ENCODE measurements at regions not wholly inside any gene's neighbourhood (a gene's known extent, or its start where the extent isn't known, plus 50 kb on each side); places are given as distances from the start of the nearest gene placed in this dataset.

DNA sequence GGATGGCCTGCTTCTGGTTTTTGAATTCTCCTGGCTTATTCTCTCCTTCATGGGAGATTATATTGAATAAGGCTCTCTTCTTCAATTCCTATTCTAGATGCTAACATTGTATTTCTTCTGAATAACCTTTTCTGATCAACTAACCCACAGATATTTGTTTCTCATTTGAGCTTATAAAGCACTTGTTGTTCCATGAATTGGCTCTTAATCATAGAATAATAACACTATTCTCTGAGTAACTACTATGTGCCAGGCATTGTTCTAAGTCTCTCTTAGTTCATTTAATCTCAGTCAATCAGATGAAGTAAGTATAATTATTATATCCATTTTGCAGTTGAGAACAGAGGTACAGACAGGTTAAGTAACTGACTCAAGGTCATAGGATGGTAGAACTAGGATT, 136.3 kb upstream of the MLIP start:
- DNase-seq, result no peak

DNA sequence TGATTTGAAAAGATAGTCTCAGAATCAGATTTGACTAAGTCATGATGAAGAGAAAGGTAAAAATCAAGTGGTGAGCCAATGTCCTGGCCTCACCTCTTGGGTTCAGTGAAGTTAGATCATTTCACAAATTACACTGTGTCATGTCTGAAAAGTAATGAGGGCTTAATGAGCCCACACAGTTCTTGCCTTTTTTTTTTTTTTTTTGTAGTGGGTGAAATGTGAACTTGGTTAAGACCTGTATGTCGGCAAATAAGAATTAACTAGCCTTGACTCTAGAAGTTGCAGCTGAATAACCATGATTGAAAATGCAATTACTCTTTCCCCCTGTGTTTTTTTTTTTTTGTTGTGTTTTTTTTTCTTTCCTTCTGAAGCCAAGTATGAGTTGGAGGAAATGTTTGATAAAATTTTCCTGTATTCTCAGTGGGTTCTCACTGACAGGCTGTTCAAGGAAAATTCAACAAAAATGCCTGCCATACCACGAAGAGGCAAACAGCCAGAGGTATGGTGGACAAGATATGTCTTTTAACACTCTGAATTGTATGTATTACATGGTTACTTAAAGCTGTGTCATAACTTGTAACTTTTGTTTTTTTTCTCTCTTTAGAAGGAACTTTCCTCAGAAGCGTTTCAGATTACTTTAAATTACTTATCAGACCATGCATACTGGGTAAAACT, 135.2 kb upstream of the MLIP start:
- DNase-seq, result peak; percentile 78

DNA sequence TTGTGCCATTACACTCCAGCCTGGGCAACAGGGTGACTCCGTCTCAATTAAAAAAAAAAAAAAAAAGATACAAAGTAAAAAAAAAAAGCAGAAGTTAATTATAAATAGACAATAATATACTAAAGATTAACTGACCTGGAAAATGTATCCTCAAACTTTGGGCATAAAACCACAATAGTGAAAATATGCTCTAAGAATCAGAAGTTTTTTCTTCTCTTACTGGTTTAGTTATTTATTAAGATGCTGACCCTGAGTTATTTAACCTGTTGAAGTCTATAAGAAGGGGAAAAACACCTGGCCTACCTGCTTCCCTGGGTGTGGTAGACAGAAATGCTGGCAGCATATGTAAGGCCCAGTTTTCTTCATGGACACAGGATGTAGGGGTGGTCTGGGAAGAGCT, 133.7 kb upstream of the MLIP start:
- DNase-seq, result no peak

DNA sequence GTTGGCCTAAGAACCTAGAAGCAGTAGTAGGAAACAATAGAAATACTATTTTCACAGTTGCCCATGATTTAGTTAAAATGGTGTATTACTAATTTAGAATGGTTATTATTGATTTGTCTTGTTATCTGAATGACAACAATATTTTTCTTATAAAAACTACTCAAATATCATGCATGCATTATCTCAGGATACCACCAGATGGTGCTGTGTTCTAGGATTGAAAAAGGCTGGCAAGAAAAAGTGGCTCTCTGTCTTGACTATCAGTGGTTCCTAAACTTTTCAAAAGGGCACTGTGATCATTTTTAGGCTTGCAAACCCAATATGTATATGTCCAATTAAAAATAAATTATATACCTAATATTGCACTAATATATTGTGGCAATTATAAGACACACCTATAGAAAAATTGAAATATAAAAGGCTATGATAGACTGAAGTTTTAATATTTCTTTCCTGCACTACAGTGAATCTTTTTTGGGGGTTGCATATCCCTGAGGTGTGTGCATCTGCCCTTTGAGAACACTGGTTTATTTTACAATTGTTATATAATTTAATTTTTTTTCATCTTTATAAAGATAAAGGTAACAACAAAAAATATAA, 131.7 kb upstream of the MLIP start:
- peak; percentile 43 for DNase-seq

DNA sequence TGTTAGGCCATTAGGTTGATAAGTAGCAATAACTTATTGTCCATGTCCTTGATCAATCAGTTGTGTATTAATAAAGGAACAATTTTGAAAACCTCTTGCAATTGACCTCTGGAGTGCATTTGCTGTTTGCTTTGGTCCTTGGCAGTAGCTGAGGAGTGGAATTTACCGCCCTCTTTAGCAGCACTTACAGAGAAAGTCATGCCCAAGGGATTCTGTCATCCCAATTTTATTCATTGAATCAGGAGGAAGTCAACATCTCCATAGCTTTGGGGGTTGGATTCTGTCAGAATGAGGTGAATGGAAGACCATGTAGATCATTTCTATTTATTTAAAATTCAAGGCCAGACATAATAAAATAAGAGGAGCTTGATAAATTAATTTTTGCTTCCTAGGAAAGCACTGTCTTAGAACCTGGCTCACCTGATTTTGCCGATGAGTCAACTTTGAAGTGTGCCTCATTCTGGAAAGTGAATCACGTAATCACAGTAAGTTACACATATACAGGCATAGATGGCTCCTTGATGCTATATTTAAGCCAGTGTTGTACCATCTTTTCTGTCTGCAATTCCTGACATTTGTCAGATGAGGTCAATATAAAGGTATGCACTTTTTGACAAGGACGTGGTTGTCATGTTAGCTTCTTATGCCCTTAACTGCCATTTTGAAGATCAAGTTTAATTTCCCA, 128.7 kb upstream of the MLIP start:
- DNase-seq, result no peak

DNA sequence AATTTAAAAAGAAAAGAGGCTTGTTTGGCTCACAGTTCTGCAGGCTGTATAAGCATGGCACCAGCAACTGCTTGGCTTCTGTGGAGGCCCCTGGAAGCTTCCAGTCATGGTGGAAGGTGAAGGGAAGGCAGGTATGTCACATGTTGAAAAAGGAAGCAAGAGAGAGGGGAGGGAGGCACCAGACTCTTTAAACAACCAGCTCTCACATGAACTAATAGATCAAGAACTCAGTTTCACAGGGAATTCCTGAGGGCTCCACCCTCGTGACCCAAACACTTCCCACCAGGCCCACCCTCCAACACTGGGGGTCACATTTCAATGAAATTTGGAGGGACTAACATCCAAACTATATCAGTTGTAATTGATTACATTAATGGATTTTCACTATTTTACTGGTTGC, 127.9 kb upstream of the MLIP start:
- DNase-seq, result no peak

DNA sequence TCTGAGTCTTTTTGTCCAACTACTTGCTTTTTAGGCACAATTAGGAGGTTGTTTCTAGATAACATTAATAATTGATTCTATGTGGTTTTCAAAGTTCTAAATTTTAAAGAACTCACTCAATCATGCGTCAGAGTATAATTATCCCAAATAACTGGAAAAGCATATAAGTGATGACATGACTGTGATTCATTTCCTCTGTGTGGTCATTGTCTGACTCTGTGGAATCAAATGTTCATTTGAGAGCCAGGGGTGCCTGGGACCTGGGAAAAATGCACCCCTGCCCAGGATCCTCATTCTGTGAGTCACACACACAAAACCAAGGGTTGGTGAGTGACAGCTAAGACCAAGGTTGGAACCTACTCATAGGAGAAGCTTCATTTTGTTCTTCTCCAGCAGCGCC, 127.1 kb upstream of the MLIP start:
- peak; percentile 95 for DNase-seq

DNA sequence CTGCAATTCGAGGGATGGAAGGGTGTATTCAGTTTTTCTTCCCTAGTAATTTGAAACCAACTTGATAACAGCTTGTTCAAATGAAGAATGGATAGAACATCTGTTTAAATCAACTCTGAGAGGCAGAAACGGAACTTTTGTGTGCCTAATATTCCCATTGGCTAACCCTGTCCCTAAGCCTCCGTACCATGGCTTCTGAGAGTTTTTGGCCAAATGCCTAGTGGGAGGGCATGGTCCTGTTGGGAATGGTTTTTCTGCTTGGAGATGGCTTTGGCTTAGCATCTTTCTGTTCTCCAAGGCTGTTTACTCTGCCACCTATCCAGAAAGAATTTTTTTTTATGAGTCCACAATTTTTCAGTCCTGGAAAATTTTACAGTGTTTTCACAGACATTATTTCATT, 126.7 kb upstream of the MLIP start:
- no peak for DNase-seq

DNA sequence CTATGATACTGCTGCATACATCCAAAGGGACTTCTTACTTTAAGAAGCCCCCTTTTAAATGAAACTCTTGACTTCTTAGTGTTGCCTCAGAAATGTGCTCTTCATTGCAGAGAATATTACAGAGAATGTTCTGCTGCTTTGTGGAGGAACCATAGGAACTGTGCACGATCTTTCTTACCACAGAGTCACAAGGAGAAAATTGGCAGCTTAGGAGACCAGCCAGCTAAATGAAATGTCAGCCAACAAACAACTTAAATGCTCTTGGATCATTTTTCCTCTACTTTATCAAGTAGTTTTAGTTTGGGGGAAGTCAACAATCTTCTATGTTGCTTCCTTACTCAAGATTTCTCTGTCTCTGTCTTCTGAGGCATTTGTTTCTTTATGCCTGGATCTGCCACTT, 125.9 kb upstream of the MLIP start:
- DNase-seq, result no peak

DNA sequence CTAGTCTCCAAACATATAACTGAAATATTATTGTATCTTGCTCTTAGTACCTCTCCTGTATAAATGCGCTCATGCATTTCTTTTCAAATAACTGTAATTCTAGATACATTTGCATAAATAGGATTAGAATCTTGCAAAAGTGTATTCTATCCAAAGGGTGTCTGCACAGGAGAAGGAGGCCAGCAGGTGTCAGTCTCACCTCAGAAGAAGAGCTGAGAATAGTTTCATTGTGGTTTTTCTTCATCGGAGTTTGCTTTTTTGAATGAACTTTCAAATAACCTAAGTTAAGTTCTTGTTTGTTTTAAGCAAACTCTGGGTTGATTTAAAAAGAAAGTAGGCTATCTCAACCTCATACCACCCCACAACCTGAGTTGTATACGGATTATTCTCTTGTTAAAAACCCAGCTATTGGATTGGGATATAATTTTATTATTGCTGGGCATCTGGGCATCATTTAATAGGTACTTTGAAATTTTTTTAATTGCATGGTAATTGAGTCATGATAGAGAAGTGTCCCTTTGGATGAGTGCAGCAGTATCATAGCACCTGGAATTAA, 125.0 kb upstream of the MLIP start:
- DNase-seq, result peak; percentile 77

DNA sequence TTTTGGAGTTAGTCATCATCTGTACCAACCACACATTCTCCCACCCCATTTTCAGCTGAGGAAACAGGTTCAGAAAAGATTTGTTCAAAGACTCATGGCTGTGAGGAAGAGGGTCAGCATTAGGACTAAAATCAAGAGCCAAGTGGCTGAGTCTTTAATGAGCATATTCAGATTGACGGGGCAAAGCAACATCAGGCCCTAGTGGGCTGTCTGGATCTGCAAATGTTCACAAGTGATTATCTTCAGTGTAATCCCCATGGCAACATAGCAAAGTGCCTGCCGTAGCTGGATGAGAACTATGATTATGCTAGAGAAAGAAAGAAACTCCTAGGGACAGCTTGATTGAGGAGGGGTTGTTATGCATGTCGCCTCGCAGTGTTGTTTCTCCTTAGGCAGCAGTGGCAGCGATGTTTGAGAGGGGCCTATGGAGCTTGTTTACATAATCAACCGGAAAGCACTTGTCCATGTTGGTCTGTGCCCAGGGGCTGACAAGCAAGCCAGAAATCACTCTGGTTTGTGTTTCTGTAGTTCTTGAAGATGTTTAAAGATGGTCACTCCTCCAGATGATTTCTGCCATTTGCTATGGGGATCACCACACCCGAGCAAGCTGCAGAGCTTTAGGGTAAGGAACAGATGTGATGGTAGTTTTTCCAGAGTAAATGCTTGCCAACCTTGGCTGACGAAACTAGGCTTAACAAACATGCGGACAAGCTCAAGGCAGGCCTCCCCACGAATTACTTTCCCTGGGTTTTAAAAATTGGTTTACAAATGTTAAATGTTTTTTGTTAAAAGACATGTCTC, 124.3 kb upstream of the MLIP start:
- DNase-seq, result peak; percentile 63

DNA sequence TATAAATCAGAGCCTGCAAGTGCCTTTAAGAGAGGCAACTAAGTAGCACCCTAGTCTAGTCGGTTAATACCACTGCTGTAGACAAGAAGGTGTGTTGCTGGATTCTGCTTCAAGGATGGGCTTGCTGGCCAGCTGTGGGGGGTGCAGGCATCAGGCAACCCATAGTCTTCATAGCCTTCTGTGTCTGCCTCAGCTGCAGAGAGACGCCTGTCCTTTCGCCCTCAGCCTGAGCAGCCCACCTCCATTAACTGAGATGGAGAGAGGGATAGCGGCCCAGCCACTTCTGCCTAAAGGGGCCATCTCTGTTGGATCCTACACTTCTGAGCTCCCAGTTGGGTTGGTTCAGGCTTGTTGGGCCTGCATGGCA, 123.7 kb upstream of the MLIP start:
- DNase-seq, result no peak

DNA sequence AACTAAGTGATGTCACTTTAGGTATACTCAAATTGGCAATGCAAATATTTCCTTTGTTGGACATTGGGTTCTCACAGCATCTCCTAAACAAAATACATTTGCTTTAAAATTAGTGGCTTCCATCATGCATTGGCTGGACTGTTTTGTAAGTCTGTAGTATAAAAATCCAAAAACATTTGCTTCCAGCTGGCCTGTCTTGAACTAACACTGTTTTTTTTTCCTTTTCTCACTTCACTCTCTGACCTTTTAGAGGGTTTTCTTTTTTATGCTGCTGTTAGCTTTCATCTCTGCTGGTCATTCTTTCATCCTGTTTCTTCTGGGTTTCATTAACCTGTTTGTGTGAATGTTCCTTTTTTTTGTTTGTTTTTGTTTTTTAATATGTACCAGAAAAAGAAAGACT, 121.7 kb upstream of the MLIP start:
- no peak for DNase-seq

DNA sequence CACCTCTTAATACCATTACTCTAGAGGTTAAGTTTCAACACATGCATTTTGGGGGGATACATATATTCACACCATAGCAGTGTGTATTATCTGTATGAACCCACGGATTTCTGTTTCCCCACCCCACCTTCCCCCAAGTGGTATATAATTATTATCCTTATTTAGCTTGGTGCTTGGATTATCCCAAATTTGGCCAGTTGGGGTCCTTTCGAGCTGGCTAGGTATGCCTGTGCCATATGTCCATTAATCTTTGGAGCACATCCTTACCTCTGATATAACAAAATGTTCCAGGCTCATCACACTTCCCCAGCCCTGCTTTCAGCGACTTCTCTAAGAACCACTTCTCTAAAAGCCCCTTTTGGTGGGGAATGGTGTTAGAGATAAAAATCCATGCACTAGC, 118.7 kb upstream of the MLIP start:
- DNase-seq, result no peak

DNA sequence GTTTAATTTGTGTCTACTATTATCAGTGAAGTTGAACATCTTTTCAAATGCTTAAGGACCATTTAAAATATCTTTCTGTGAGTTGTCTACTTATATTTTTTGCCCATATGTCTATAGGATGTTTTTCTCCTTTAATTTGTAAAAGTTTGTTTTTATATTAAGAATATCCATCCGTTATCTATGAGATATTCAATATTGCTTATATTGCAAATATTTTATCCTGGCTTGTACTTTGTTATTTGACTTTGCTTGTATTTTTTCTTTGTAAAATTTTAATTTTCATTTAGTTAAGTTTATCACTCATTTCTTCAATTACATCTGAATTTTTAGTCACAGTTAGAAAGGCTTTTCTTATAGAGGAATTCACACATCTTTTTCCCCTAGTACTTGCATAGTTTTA, 117.0 kb upstream of the MLIP start:
- DNase-seq, result no peak

DNA sequence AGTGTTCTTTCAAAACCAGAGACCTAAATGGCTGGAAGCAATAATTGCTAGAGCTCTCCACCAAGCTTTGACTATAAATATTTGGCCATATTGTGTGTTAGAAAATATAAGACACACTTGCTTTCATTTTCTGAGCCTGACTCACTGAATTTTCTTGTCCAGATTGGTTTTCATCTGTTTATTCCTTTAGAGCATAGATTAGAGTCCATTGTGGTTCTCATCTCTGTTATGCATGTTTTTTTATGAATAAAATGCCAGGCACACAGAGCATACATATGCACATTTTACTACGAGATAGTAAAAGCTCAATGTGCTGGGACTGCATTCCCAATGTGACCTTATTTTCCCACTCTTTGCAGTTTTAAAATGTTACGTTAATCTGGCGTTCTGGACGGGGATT, 115.3 kb upstream of the MLIP start:
- no peak for DNase-seq

DNA sequence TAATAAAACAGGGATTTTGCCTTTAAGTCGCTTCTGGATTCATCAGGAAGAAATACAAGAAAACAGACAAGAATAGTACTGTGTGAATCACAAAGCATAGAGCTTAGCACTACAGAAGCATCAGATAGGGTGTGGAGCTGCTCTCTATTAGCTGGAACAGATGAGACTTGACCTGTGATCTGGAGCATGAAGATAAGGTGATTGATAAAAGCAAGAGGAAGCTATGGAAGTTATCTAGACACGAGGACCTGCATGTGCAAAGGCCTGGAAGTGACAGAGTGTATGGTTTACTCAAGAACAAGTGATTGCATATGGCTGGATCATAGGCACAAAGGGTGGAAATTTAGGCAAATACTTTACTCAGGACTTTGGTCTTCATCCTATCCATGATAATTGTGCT, 112.9 kb upstream of the MLIP start:
- DNase-seq, result no peak

DNA sequence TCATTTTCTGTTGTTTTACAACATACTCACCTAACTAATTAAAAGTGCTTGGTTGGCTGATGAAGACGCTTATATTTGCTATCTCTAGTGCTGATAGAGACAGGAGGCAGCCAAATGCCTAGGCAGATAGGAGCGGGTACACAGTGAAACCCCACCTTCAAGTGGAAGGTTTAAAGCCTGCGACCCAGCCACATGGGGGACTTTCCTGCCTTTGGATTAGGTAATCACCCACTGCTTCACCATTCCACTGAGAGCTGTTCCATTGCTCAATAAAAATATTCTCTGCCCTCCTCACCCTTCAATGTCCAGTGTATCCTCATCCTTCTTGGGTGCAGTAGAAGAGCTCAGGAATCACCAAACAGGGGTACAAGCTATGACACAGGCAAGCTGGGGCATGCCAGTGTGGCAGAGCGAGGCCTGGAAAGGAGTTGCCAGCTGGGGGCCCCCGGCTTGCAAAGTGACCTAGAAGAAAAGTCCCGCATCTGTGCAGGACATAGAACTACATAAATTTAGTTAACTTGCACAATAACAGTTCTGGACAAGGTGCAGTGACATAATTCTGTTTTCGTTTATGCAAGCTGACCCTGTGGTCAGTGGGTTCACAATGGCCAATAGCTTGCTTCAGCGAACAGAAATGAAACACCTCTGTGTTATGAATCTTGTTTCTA, 112.0 kb upstream of the MLIP start:
- no peak for DNase-seq

DNA sequence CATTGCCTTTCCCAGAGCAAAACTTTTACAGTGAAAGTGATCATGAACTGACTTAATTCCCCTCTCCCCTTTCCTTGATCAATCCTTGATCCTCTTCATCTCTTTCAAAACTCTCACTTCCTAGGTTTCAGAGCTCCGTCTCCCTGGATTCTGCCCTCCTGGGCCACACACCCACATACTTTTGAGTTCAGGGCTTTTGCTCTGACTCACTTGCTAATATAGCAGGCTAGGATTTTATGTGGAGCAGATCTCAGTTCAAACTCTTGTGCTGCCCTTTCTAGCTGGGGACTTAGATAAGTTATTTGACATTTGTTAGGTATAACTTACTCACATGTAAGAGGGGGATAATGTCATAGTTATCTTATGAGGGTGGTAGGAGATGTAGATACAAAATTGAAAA, 109.1 kb upstream of the MLIP start:
- DNase-seq, result no peak

DNA sequence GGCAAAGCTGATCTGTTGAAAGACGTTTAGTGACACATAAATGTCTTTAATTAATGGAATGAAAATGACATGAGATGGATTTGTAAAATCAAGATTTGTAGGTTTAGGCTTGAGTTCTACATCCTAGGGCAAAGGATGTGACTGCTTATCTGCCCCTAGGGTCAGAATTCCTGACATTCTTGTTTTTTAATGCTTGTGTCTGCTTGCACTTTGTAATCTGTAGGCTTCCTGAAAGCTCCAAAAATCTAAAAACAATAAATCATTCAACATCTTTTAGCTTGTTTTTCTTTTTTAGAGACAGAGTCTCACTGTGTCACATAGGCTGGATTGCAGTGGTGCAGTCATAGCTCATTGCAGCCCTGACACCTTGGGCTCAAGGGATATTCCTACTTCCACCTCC, 107.9 kb upstream of the MLIP start:
- DNase-seq, result no peak

DNA sequence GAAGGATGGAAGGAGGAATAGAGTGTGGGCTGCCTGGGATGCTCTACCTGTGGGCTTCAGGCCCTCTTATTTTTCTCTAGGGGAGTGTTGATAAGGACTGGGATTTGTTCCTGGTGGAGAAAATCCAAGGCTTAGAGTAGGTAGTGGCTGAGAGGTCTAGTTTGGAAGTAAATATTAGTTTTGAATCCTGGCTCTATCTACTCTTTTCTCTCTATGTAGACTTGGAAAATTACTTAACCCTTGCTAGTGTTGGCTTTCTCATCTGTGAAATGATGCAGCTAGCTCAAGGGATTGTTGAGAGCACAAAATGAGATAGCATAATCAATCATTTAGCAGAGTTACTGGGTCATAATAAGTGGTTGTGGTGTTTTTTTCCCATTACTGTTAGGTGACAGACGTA, 102.7 kb upstream of the MLIP start:
- DNase-seq, result no peak

DNA sequence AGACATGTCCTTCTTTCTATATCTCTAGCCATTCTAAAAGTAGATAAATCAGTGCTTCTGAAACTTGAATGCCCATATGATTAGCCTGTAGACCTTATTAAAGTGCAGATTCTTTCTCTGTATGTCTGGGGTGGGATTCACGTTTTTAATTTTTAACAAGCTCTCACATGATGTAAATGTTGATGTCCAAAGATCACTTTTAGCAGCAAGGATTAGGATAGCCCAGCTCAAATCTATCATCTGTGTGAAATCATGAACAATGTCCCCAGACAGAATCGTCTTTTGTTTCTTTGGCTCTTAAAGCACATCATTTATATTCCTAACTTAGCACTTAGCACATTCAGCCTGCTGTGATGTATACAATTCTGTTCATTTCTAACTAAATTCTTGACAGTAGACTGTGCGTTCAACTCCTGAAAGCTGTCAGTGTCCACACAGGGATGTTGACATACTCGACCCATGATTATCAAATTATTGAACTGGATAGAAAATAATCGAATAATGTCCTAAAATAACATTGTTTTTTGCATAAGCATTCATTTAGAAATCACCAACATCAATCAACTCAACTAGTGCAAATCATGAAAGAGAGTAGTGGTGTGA, 102.1 kb upstream of the MLIP start:
- DNase-seq, result no peak

Measured in fibroblast of upper back skin (primary cell).